Stomach (tissue), 8 donors: ENCODE measurements at regions not wholly inside any gene's neighbourhood (a gene's known extent, or its start where the extent isn't known, plus 50 kb on each side); places are given as distances from the start of the nearest gene placed in this dataset.

Experiments used
- DNase-seq, 2 donors: peaks; one replicate each; pipeline versions ENCODE4 v3.0.0 to v3.0.0-alpha.2; 2013 to 2019
- H3K27ac ChIP-seq, 5 donors: fragments of 200-600 bp in 4 of 5; sonication (generic) in 4 of 5; one replicate each; pipeline ENCODE4 v1.5.1; 2013 to 2019; ENCODE audit warnings: mild to moderate bottlenecking in 1 of 5, moderate library complexity in 1 of 5
- H3K27me3 ChIP-seq, 3 donors: fragments of 200-600 bp; sonication (generic); one replicate each; pipeline ENCODE4 v1.5.1; 2017 to 2019; ENCODE audit warnings: mixed run types in 1 of 3
- H3K36me3 ChIP-seq, 4 donors: fragments of 200-600 bp; sonication (generic); 1 replicate in 3 of 4; 2 replicates in 1 of 4; pipeline ENCODE4 v1.5.1; 2016 to 2019
- H3K4me1 ChIP-seq, 4 donors: fragments of 200-600 bp; sonication (generic); one replicate each; pipeline ENCODE4 v1.5.1; 2016 to 2019
- H3K4me3 ChIP-seq, 4 donors: fragments of 200-600 bp; sonication (generic) in 3 of 4; one replicate each; pipeline ENCODE4 v1.5.1; 2016 to 2019; ENCODE audit warnings: mild to moderate bottlenecking in 1 of 4
- H3K9me3 ChIP-seq, 4 donors: fragments of 200-600 bp; sonication (generic); one replicate each; pipeline ENCODE4 v1.5.1; 2016 to 2019
- CTCF ChIP-seq, 7 experiments: fragments of 450-650 bp in 4 of 7; fragments of 200-600 bp in 3 of 7; sonication (generic) in 3 of 7; IDR thresholded peaks; one replicate each; pipeline ENCODE4 v1.5.1; 2016 to 2019; ENCODE audit warnings: antibody characterized with exemption in 7 of 7, control low read depth in 2 of 7, mild to moderate bottlenecking in 1 of 7
- EP300 ChIP-seq: sonication (generic); formaldehyde crosslinking; IDR thresholded peaks from one replicate; pipeline ENCODE4 v1.6.1; 2017; ENCODE audit warnings: antibody characterized with exemption
- POLR2A ChIP-seq, 4 donors: fragments of 450-650 bp; IDR thresholded peaks; one replicate each; pipeline ENCODE4 v1.6.1; 2016; ENCODE audit warnings: antibody characterized with exemption in 4 of 4, control low read depth in 2 of 4, mild to moderate bottlenecking in 1 of 4, moderate library complexity in 1 of 4
- POLR2AphosphoS5 ChIP-seq, 3 donors: sonication (generic); formaldehyde crosslinking; IDR thresholded peaks; one replicate each; pipeline ENCODE4 v1.6.1; 2016; ENCODE audit warnings: antibody characterized with exemption in 3 of 3
- WGBS, 5 donors: extraction: QIAGEN DNeasy Blood & Tissue Kit in 3 of 5; methylation state at CpG; one replicate each; pipeline versions ENCODE4 v1.1.5 to v1.1.7; 2013 to 2018; 5-methylcytosine and 5-hydroxymethylcytosine counted together
- intact Hi-C: fragments of 100-400 bp; cut with DNase I; formaldehyde crosslinking; loops from one replicate; pipeline ENCODE4 v1.15.1; 2023; ENCODE audit warnings: low total_unique reads
- donor health status: healthy with polysubstance abuse.
- donor health status: Bipolar disorder and iron deficiency.
- donor health status: healthy.

GRCh38 chr6:147853574-147853973 is 345.1 kb downstream of the SAMD5 start:
- 88 to 95% (median 93%) methylated on average over 3 of the region's 3 CpGs for WGBS, 5 donors
- no peak overlapping the region for H3K4me3 ChIP-seq
- DNase-seq: no peak
- intact Hi-C loops: no loop called here
- H3K27ac ChIP-seq: no peak overlapping the region
- H3K27me3 ChIP-seq: no peaks in the 10 kb centered on the region
- TF ChIP-seq POLR2A (IDR thresholded peaks at IDR 0.05) (no peak), POLR2AphosphoS5 (IDR thresholded peaks at IDR 0.05) (no peak), EP300 (no peak), CTCF (IDR thresholded peaks at IDR 0.05) (no peak)
- no peaks in the 10 kb centered on the region for H3K9me3 ChIP-seq
- H3K4me1 ChIP-seq: no peaks in the 10 kb centered on the region
- H3K36me3 ChIP-seq: no peaks in the 10 kb centered on the region

GRCh38 chr6:147855803-147856482 is 347.5 kb downstream of the SAMD5 start:
- DNase-seq: no peak
- Histone ChIP-seq H3K27ac (no peak overlapping the region), H3K9me3 (no peaks in the 10 kb centered on the region), H3K4me3 (no peak overlapping the region), H3K27me3 (no peaks in the 10 kb centered on the region), H3K36me3 (no peaks in the 10 kb centered on the region), H3K4me1 (no peaks in the 10 kb centered on the region)
- TF ChIP-seq CTCF (IDR thresholded peaks at IDR 0.05) (no peak), POLR2A (IDR thresholded peaks at IDR 0.05) (no peak)
- 89 to 98% (median 94%) methylated on average over 3 of the region's 3 CpGs for WGBS, 5 donors
- intact Hi-C loops: no loop called here

GRCh38 chr6:147856687-147857086 is 348.2 kb downstream of the SAMD5 start:
- intact Hi-C loops: no loop called here
- no peaks in the 10 kb centered on the region for H3K36me3 ChIP-seq
- H3K27ac ChIP-seq: no peak overlapping the region
- H3K4me3 ChIP-seq: no peak overlapping the region
- H3K4me1 ChIP-seq: no peaks in the 10 kb centered on the region
- H3K27me3 ChIP-seq: no peaks in the 10 kb centered on the region
- no peak for DNase-seq
- 83 to 94% (median 85%) methylated on average over 5 of the region's 5 CpGs for WGBS, 5 donors
- TF ChIP-seq EP300 (no peak), POLR2AphosphoS5 (IDR thresholded peaks at IDR 0.05) (no peak), CTCF (IDR thresholded peaks at IDR 0.05) (no peak), POLR2A (IDR thresholded peaks at IDR 0.05) (no peak)
- H3K9me3 ChIP-seq: no peaks in the 10 kb centered on the region

GRCh38 chr6:147858421-147858820 is 349.9 kb downstream of the SAMD5 start:
- no peaks in the 10 kb centered on the region for H3K9me3 ChIP-seq
- WGBS, 5 donors: 90 to 98% (median 91%) methylated on average over 2 of the region's 2 CpGs
- no peak overlapping the region for H3K27ac ChIP-seq
- TF ChIP-seq CTCF (IDR thresholded peaks at IDR 0.05) (no peak), POLR2AphosphoS5 (IDR thresholded peaks at IDR 0.05) (no peak), EP300 (no peak), POLR2A (IDR thresholded peaks at IDR 0.05) (no peak)
- no peaks in the 10 kb centered on the region for H3K27me3 ChIP-seq
- no peaks in the 10 kb centered on the region for H3K4me1 ChIP-seq
- DNase-seq: no peak
- intact Hi-C loops: no loop called here
- H3K4me3 ChIP-seq: no peak overlapping the region
- no peaks in the 10 kb centered on the region for H3K36me3 ChIP-seq
